ENCODE measurements at regions not wholly inside any gene's neighbourhood (a gene's known extent, or its start where the extent isn't known, plus 50 kb on each side); places are given as distances from the start of the nearest gene placed in this dataset.

- no peak for TF ChIP-seq ATF6 (CRISPR knock-in tag; conservative IDR thresholded peaks at IDR 0.05)
Observed at GRCh38 chr4:187414716-187415115, 580.9 kb upstream of the ZFP42 start (continued).

GRCh38 chr4:187415231-187415630, 580.3 kb upstream of the ZFP42 start:
- DNase-seq (ENCODE audit: low spot score) (no peak), ATAC-seq (no peak), FAIRE-seq (no peak)
- H3K4me3 ChIP-seq (replicated peaks in 1 of 3; ENCODE audit: insufficient read depth in 1 of 3, low read depth in 2 of 3, low read length in 3 of 3), result no peak overlapping the region
- no peak overlapping the region for H3K9ac ChIP-seq (ENCODE audit: insufficient read depth, low read depth, low read length)
- H3K4me2 ChIP-seq (ENCODE audit: low read depth, low read length), result no peak overlapping the region
- no peak overlapping the region for H3K27ac ChIP-seq (ENCODE audit: extremely low read length, insufficient read depth, low read length)
- H3K27me3 ChIP-seq (ENCODE audit: control insufficient read depth in 1 of 2, insufficient read depth in 2 of 2, low read length in 2 of 2), result no peaks in the 10 kb centered on the region; a peak in 1 of 5 replicates
- in situ Hi-C loops (cut with HindIII; ENCODE audit: extremely low pct_ligation_motif_present, low pct_unique_long_range_greater_than_20kb), result no loop called here
- no TSS peak for BruUV-seq (replicated peaks)
- intact Hi-C loops (cut with micrococcal nuclease; ENCODE audit: unreplicated experiment), result loop anchor here (10.0 kb wide), 1 partner anchor 690 kb away; the partner anchor contains the start of gene FAT1
- no peak overlapping the region for H2AFZ ChIP-seq (ENCODE audit: low read length)
- ChIA-PET CTCF (ENCODE audit: low intra/inter-chr PET ratio, low total read pairs) (no interaction called here), POLR2A (no interaction called here)
- TF ChIP-seq STAG1 (CRISPR knock-in tag; IDR thresholded peaks at IDR 0.05), result no peak
- TF ChIP-seq EZH2 (conservative IDR thresholded peaks at IDR 0.05; ENCODE audit: low read depth, low read length), result no peak
- TF ChIP-seq ZSCAN31 (CRISPR knock-in tag; IDR thresholded peaks at IDR 0.05; ENCODE audit: low read depth), result no peak
- no peak for TF ChIP-seq CEBPZ (IDR thresholded peaks at IDR 0.05; ENCODE audit: low read length)
- TF ChIP-seq EHMT2 (IDR thresholded peaks at IDR 0.05; ENCODE audit: borderline replicate concordance, low read depth, low read length), result no peak
- no peak for TF ChIP-seq ZNF354B (CRISPR knock-in tag; IDR thresholded peaks at IDR 0.05)
- TF ChIP-seq ZNF510 (CRISPR knock-in tag; IDR thresholded peaks at IDR 0.05; ENCODE audit: low read depth), result no peak
- TF ChIP-seq TCF7L2 (IDR thresholded peaks at IDR 0.05; ENCODE audit: low read depth, low read length), result no peak
- TF ChIP-seq ZBTB8A (CRISPR knock-in tag; IDR thresholded peaks at IDR 0.05; ENCODE audit: borderline replicate concordance, low read depth), result no peak
- TF ChIP-seq SNAPC4 (CRISPR knock-in tag; IDR thresholded peaks at IDR 0.05), result no peak
- no peak for TF ChIP-seq ZNF841 (CRISPR knock-in tag; IDR thresholded peaks at IDR 0.05; ENCODE audit: borderline replicate concordance)
- no peak for TF ChIP-seq NAIF1 (CRISPR knock-in tag; IDR thresholded peaks at IDR 0.05; ENCODE audit: borderline replicate concordance)
- TF ChIP-seq NR3C1 (CRISPR knock-in tag; IDR thresholded peaks at IDR 0.05), result no peak
- H3K36me3 ChIP-seq (replicated peaks in 1 of 2; ENCODE audit: control insufficient read depth in 1 of 2, insufficient read depth in 2 of 2, low read length in 2 of 2), result no peaks in the 10 kb centered on the region
- no peaks in the 10 kb centered on the region for H3K79me2 ChIP-seq (ENCODE audit: insufficient read depth, low read length)
- no peaks in the 10 kb centered on the region for H4K20me1 ChIP-seq (ENCODE audit: insufficient read depth, low read length)
- H3K4me1 ChIP-seq (ENCODE audit: insufficient read depth, low read length), result no peaks in the 10 kb centered on the region
- 1% methylated on average over 3 of the region's 3 CpGs for WGBS (ENCODE audit: low lambda C conversion rate)
- no peaks in the 10 kb centered on the region for H3K9me3 ChIP-seq (ENCODE audit: low read length)
